PC-3 (cell line): ENCODE measurements at regions not wholly inside any gene's neighbourhood (a gene's known extent, or its start where the extent isn't known, plus 50 kb on each side); places are given as distances from the start of the nearest gene placed in this dataset.
"Not testable (repeated sequence)": the region's sequence is repeated elsewhere in the genome, so short reads cannot be mapped to it uniquely, and the experiment has no call there.

Source experiments
- ATAC-seq: fragments of 200-7000 bp; cut with Tn5 transposase; 2 replicates; pipeline ENCODE4 v1.9.1; 2020; ENCODE audit warnings: mild to moderate bottlenecking, moderate library complexity
- BruUV-seq: library from RNA; stranded (reverse); fragments of 400-500 nt; replicated peaks from 2 replicates; lab custom pipeline; 2021; lab: Mats Ljungman, UMichigan
- CTCF ChIA-PET: fragments of 300-600 bp; sonication (Branson Sonifier 250); formaldehyde crosslinking; loops from one replicate; lab custom pipeline; 2022; ENCODE audit warnings: antibody characterized with exemption; lab: Charles Lee
- POLR2A ChIA-PET: fragments of 300-600 bp; sonication (Branson Sonifier 250); formaldehyde crosslinking; loops from one replicate; lab custom pipeline; 2022; ENCODE audit warnings: antibody characterized with exemption; ENCODE audit not compliant: unreplicated experiment; lab: Charles Lee
- DNase-seq: peaks from one replicate; pipeline ENCODE4 v3.0.0-alpha.2; 2015
- H2AFZ ChIP-seq: fragments of 300-600 bp; sonication (generic); 2 replicates; pipeline ENCODE4 v1.6.0; 2016; ENCODE audit warnings: antibody characterized with exemption, low read length
- H3F3A ChIP-seq: fragments of 300-600 bp; sonication (generic); one replicate; pipeline ENCODE4 v1.6.0; 2017; ENCODE audit warnings: antibody characterized with exemption, low read length, control low read depth, mild to moderate bottlenecking; ENCODE audit not compliant: unreplicated experiment
- H3K27ac ChIP-seq: fragments of 300-600 bp; sonication (generic); 2 replicates; pipeline ENCODE4 v1.5.1; 2016; ENCODE audit warnings: mild to moderate bottlenecking, low read length
- H3K27me3 ChIP-seq: fragments of 300-600 bp; sonication (generic); 2 replicates; pipeline ENCODE4 v1.6.1; 2016; ENCODE audit warnings: low read length, mixed read lengths
- H3K36me3 ChIP-seq: fragments of 300-600 bp; sonication (generic); 2 replicates; pipeline ENCODE4 v1.6.1; 2016; ENCODE audit warnings: low read depth, mixed run types, low read length, mixed read lengths
- H3K4me1 ChIP-seq: fragments of 300-600 bp; sonication (generic); 2 replicates; pipeline ENCODE4 v1.5.1; 2016; ENCODE audit warnings: low read length; ENCODE audit not compliant: insufficient read depth
- H3K4me2 ChIP-seq: fragments of 300-600 bp; sonication (generic); 2 replicates; pipeline ENCODE4 v1.6.0; 2016; ENCODE audit warnings: low read length
- H3K4me3 ChIP-seq: fragments of 300-600 bp; sonication (generic); 2 replicates; pipeline ENCODE4 v1.5.1; 2016; ENCODE audit warnings: mild to moderate bottlenecking, low read length, mixed read lengths
- H3K79me2 ChIP-seq: fragments of 300-600 bp; sonication (generic); 2 replicates; pipeline ENCODE4 v1.6.1; 2017; ENCODE audit warnings: low read length, mixed read lengths
- H3K9ac ChIP-seq: fragments of 300-600 bp; sonication (generic); 2 replicates; pipeline ENCODE4 v1.6.0; 2016; ENCODE audit warnings: mild to moderate bottlenecking, low read length
- H3K9me2 ChIP-seq: fragments of 300-600 bp; sonication (generic); replicated peaks from 2 replicates; pipeline ENCODE4 v1.6.1; 2016; ENCODE audit warnings: mixed run types, low read length, mixed read lengths
- H3K9me3 ChIP-seq: fragments of 300-600 bp; sonication (generic); 2 replicates; pipeline ENCODE4 v1.6.1; 2016; ENCODE audit warnings: low read length, mixed read lengths
- H4K20me1 ChIP-seq: fragments of 300-600 bp; sonication (generic); 2 replicates; pipeline ENCODE4 v1.6.1; 2016; ENCODE audit warnings: low read length, mixed read lengths
- EZH2 ChIP-seq: fragments of 300-600 bp; sonication (generic); IDR thresholded peaks from one replicate; pipeline ENCODE4 v1.6.1; 2017; ENCODE audit warnings: antibody characterized with exemption, mild to moderate bottlenecking, low read length; ENCODE audit not compliant: unreplicated experiment
- EZH2phosphoT487 ChIP-seq: fragments of 300-600 bp; sonication (generic); IDR thresholded peaks from 2 replicates; pipeline ENCODE4 v1.6.1; 2018; ENCODE audit warnings: mild to moderate bottlenecking, antibody characterized with exemption, low read length, borderline replicate concordance
- intact Hi-C: fragments of 100-400 bp; cut with micrococcal nuclease; formaldehyde crosslinking; loops from 2 replicates; pipeline ENCODE4 v1.9.0; 2023
- TF ChIP-seq, protein P1 (sequence below): fragments of 300-600 bp; sonication (generic); conservative IDR thresholded peaks from 2 replicates; pipeline ENCODE4 v1.5.1; 2017; ENCODE audit warnings: antibody characterized with exemption, low read depth, mild to moderate bottlenecking, low read length

- Histone ChIP-seq H4K20me1 (no peaks in the 10 kb centered on the region), H3F3A (no peaks in the 10 kb centered on the region), H3K27ac (no peak overlapping the region), H3K79me2 (no peaks in the 10 kb centered on the region), H3K9ac (no peak overlapping the region), H3K36me3 (no peaks in the 10 kb centered on the region), H3K27me3 (peaks cover 35% of the 10 kb centered on the region; the same call in 1 of the 2 replicates), H3K9me3 (no peaks in the 10 kb centered on the region), H2AFZ (no peak overlapping the region), H3K4me1 (no peaks in the 10 kb centered on the region), H3K9me2 (no peaks in the 10 kb centered on the region), H3K4me2 (no peak overlapping the region), H3K4me3 (no peak overlapping the region)
- ATAC-seq (no peak), DNase-seq (no peak)
- CTCF ChIA-PET = no interaction called here
- TF ChIP-seq, protein P1, sequence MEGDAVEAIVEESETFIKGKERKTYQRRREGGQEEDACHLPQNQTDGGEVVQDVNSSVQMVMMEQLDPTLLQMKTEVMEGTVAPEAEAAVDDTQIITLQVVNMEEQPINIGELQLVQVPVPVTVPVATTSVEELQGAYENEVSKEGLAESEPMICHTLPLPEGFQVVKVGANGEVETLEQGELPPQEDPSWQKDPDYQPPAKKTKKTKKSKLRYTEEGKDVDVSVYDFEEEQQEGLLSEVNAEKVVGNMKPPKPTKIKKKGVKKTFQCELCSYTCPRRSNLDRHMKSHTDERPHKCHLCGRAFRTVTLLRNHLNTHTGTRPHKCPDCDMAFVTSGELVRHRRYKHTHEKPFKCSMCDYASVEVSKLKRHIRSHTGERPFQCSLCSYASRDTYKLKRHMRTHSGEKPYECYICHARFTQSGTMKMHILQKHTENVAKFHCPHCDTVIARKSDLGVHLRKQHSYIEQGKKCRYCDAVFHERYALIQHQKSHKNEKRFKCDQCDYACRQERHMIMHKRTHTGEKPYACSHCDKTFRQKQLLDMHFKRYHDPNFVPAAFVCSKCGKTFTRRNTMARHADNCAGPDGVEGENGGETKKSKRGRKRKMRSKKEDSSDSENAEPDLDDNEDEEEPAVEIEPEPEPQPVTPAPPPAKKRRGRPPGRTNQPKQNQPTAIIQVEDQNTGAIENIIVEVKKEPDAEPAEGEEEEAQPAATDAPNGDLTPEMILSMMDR = no peak
- POLR2A ChIA-PET = no interaction called here
- BruUV-seq = no TSS peak
- intact Hi-C loops = no loop called here
Observed at GRCh38 chr9:73049280-73049679, 96.4 kb upstream of the ALDH1A1 start.

DNA sequence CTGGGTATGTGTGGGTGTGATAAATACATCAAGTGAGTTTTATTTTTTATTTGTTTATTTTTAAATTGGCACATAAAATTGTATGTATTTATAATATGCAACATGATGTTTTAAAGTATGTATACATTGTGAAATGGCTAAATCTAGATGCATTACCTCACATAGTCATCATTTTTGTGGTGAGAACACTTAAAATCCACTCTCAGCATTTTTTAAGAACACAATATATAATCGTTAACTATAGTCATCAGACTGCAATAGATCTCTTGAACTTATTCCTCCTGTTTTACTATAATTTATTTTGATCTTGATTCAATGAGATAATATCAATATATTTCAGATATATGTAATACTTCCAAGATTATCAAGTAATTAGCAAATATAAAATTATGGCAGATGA lies 93.9 kb upstream of the ALDH1A1 start:
- Histone ChIP-seq H3F3A (no peaks in the 10 kb centered on the region), H3K4me1 (no peaks in the 10 kb centered on the region), H3K36me3 (no peaks in the 10 kb centered on the region), H3K9me2 (no peaks in the 10 kb centered on the region), H3K27ac (no peak overlapping the region), H2AFZ (no peak overlapping the region), H3K4me3 (no peak overlapping the region), H4K20me1 (no peaks in the 10 kb centered on the region), H3K4me2 (no peak overlapping the region), H3K79me2 (no peaks in the 10 kb centered on the region), H3K9ac (no peak overlapping the region), H3K27me3 (peaks cover 35% of the 10 kb centered on the region; the same call in 1 of the 2 replicates), H3K9me3 (no peaks in the 10 kb centered on the region)
- BruUV-seq = no TSS peak
- CTCF ChIA-PET = no interaction called here
- no peak for ATAC-seq
- intact Hi-C loops = no loop called here
- TF ChIP-seq, protein P1 = no peak
- no peak for TF ChIP-seq EZH2phosphoT487
- TF ChIP-seq EZH2 = no peak
- POLR2A ChIA-PET = no interaction called here
- no peak for DNase-seq

- POLR2A ChIA-PET, H2AFZ ChIP-seq, H3K4me2 ChIP-seq, intact Hi-C loops, H3K9me3 ChIP-seq, DNase-seq, H3K27ac ChIP-seq, H3F3A ChIP-seq, H4K20me1 ChIP-seq, H3K4me1 ChIP-seq, BruUV-seq, CTCF ChIA-PET, ATAC-seq, H3K36me3 ChIP-seq, H3K79me2 ChIP-seq, H3K4me3 ChIP-seq, H3K9me2 ChIP-seq, H3K9ac ChIP-seq: not testable (repeated sequence)
- H3K27me3 ChIP-seq = peaks cover 26% of the 10 kb centered on the region; the same call in 1 of the 2 replicates
Observed at GRCh38 chr9:73044776-73045175, 91.9 kb upstream of the ALDH1A1 start.
